ENCODE measurements at regions not wholly inside any gene's neighbourhood (a gene's known extent, or its start where the extent isn't known, plus 50 kb on each side); places are given as distances from the start of the nearest gene placed in this dataset.

DNA sequence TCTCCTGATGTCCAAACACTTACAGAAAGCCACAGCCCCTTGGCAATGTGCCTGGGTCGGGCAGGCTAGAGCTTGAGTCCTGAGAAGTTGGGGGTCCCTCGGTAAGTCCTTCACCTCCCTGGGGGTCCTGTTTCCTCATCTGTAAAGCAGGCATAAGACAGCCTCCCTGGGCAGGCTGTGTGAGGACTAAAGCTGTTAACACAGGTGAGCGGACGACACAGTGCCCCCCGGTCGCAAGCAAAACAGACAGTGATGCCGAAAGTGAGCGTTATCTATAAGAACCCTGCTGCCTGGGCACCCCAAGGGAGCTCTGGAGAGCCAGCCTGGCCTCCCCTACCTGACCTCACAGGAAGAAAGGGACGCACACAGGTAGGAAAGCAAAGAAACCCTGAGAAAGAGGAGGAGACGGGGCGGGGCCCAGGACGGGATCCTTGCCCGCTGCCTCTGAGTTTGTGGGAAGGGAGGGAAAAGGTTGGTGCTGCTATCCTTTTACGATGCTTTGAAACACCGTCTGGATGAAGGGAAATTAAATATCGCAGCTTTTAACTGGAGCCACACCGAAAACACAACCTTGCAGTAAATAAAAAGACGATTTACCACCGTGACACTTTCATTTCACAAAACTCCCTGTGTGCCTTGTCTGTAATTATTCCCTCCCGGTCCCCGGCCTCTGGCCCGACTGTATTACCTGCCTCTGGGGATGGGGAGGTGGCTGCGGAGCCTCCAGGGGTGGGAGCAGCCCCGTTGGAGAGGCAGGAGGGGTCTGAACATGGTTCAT lies 67.1 kb downstream of the ENGASE start:
- DNase-seq (ENCODE audit: insufficient read length, low spot score) (no peak), FAIRE-seq (no peak)
- TF ChIP-seq, protein P1, sequence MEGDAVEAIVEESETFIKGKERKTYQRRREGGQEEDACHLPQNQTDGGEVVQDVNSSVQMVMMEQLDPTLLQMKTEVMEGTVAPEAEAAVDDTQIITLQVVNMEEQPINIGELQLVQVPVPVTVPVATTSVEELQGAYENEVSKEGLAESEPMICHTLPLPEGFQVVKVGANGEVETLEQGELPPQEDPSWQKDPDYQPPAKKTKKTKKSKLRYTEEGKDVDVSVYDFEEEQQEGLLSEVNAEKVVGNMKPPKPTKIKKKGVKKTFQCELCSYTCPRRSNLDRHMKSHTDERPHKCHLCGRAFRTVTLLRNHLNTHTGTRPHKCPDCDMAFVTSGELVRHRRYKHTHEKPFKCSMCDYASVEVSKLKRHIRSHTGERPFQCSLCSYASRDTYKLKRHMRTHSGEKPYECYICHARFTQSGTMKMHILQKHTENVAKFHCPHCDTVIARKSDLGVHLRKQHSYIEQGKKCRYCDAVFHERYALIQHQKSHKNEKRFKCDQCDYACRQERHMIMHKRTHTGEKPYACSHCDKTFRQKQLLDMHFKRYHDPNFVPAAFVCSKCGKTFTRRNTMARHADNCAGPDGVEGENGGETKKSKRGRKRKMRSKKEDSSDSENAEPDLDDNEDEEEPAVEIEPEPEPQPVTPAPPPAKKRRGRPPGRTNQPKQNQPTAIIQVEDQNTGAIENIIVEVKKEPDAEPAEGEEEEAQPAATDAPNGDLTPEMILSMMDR (IDR thresholded peaks at IDR 0.05; ENCODE audit: insufficient read depth, missing control alignments) = no peak

DNA sequence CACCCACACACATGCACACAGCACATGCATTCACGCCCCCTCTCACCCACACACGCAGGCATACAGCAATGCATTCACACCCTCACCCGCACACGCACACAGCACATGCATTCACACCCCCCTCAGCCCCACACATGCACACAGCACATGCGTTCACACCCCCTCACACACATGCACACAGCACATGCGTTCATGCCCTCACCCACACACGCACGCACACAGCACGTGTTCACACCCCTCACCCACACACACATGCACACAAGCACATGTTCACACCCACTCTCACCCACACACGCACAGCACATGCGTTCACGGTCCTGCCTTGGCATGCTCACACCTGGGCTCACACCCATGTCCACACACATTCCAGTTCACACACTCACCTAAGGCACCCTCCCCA lies 64.2 kb downstream of the ENGASE start:
- DNase-seq (ENCODE audit: insufficient read length, low spot score) = no peak
- TF ChIP-seq, protein P1 (IDR thresholded peaks at IDR 0.05; ENCODE audit: insufficient read depth, missing control alignments) = no peak
- FAIRE-seq = no peak

- no peak for FAIRE-seq
- TF ChIP-seq, protein P1 (IDR thresholded peaks at IDR 0.05; ENCODE audit: insufficient read depth, missing control alignments) = no peak
- no peak for DNase-seq (ENCODE audit: insufficient read length, low spot score)
These were observed 63.2 kb downstream of the ENGASE start for GRCh38 chr17:79137789-79138165.

GRCh38 chr17:79137015-79137788 lies 62.6 kb downstream of the ENGASE start:
- DNase-seq (ENCODE audit: insufficient read length, low spot score) = no peak
- FAIRE-seq = no peak
- TF ChIP-seq, protein P1 (IDR thresholded peaks at IDR 0.05; ENCODE audit: insufficient read depth, missing control alignments) = no peak

- FAIRE-seq (no peak), DNase-seq (ENCODE audit: insufficient read length, low spot score) (no peak)
- TF ChIP-seq, protein P1 (IDR thresholded peaks at IDR 0.05; ENCODE audit: insufficient read depth, missing control alignments) = no peak
These were observed 62.0 kb downstream of the ENGASE start for GRCh38 chr17:79136596-79136995.
